ACHN (cell line): ENCODE measurements at regions not wholly inside any gene's neighbourhood (a gene's known extent, or its start where the extent isn't known, plus 50 kb on each side); places are given as distances from the start of the nearest gene placed in this dataset.

Experiments
- DNase-seq: peaks from one replicate; pipeline ENCODE4 v3.0.0-alpha.2; 2015
- in situ Hi-C: cut with HindIII; loops from 2 replicates; pipeline ENCODE4 v1.10.0; 2017; ENCODE audit warnings: low sequenced_read_pairs, low pct_ligation_motif_present, low pct_unique_long_range_greater_than_20kb

GRCh38 chr18:70382992-70383717 is 94.3 kb downstream of the SOCS6 start:
- no peak for DNase-seq
- in situ Hi-C loops = no loop called here

GRCh38 chr18:70382017-70382416 is 93.2 kb downstream of the SOCS6 start:
- DNase-seq = no peak
- in situ Hi-C loops = no loop called here

- DNase-seq = no peak
- in situ Hi-C loops = no loop called here
Measured at GRCh38 chr18:70380915-70381896, 92.4 kb downstream of the SOCS6 start.
